Activated naive CD8-positive, alpha-beta T cell treated with anti-CD3 and anti-CD28 coated beads, Interleukin-2, amount 50 U/mL, for 24 hours (primary cell): ENCODE measurements at regions not wholly inside any gene's neighbourhood (a gene's known extent, or its start where the extent isn't known, plus 50 kb on each side); places are given as distances from the start of the nearest gene placed in this dataset.
"Not testable (repeated sequence)": the region's sequence is repeated elsewhere in the genome, so short reads cannot be mapped to it uniquely, and the experiment has no call there.

ENCODE experiments used
- ATAC-seq: fragments of 150-1000 bp; cut with Tn5 transposase; one replicate; pipeline ENCODE4 v1.10.0; 2021
- DNase-seq: peaks from one replicate; pipeline ENCODE4 v3.0.0; 2021
- H3K27ac Mint-ChIP-seq: one replicate; pipeline ENCODE4 v1.8.0; 2021; ENCODE audit warnings: mild to moderate bottlenecking, mixed read lengths
- H3K27me3 Mint-ChIP-seq: one replicate; pipeline ENCODE4 v1.8.0; 2021; ENCODE audit warnings: mixed read lengths
- H3K36me3 Mint-ChIP-seq: one replicate; pipeline ENCODE4 v1.8.0; 2021; ENCODE audit warnings: low read depth, mixed read lengths
- H3K4me1 Mint-ChIP-seq: one replicate; pipeline ENCODE4 v1.8.0; 2021; ENCODE audit warnings: mixed read lengths
- H3K4me3 Mint-ChIP-seq: one replicate; pipeline ENCODE4 v1.8.0; 2021; ENCODE audit warnings: mild to moderate bottlenecking, moderate library complexity, mixed read lengths
- H3K9me3 Mint-ChIP-seq: one replicate; pipeline ENCODE4 v1.8.0; 2021; ENCODE audit warnings: mixed read lengths

DNA sequence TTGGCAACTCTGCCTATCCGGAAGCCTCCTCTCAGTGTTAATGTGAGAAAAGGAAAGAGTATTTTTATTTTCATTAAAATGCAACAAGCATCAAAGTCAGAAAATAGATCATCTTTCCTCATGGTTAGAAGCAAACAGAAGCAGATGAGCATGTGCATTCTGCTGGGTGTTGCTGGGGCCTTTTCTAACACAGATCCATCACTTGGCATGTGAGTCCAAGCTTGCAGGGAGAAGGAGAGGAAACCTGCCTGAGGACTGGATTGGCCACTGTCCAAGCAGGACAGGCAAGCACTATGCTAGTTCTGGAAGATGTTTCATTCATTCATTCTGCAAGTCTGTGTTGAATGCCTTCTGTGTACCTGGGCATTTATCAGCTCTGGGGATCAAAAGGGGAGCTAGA is 348.7 kb upstream of the PCSK5 start:
- H3K4me1 Mint-ChIP-seq, result no peaks in the 10 kb centered on the region
- H3K9me3 Mint-ChIP-seq, result no peaks in the 10 kb centered on the region
- H3K27me3 Mint-ChIP-seq, result no peaks in the 10 kb centered on the region
- DNase-seq (no peak), ATAC-seq (no peak)
- H3K27ac Mint-ChIP-seq, result no peak overlapping the region
- no peaks in the 10 kb centered on the region for H3K36me3 Mint-ChIP-seq
- H3K4me3 Mint-ChIP-seq, result no peak overlapping the region

GRCh38 chr9:75544815-75545214 is 345.7 kb upstream of the PCSK5 start:
- no peaks in the 10 kb centered on the region for H3K9me3 Mint-ChIP-seq
- ATAC-seq, result no peak
- no peak overlapping the region for H3K27ac Mint-ChIP-seq
- no peak overlapping the region for H3K4me3 Mint-ChIP-seq
- no peaks in the 10 kb centered on the region for H3K27me3 Mint-ChIP-seq
- H3K4me1 Mint-ChIP-seq, result no peaks in the 10 kb centered on the region
- DNase-seq, result no peak
- H3K36me3 Mint-ChIP-seq, result no peaks in the 10 kb centered on the region

DNA sequence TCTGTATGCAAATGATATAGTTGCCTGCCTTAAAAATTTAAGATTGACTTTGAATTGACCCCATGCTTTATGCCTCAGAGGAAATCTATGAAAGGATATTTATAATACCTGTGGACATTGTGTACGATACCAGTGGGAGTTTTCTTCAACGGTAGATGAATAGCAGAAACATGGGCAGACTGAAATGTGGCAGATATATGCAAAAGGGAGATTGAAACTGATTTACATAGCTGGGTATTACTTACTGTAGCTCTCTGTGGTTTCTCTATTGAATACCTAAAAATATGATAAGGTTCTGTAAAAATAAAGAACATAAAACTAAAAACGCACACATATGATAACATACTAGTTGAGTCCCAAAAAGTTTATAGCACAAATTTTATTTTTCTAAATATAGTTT is 345.2 kb upstream of the PCSK5 start:
- no peaks in the 10 kb centered on the region for H3K27me3 Mint-ChIP-seq
- no peak for DNase-seq
- H3K4me1 Mint-ChIP-seq, result no peaks in the 10 kb centered on the region
- no peaks in the 10 kb centered on the region for H3K36me3 Mint-ChIP-seq
- no peak for ATAC-seq
- H3K4me3 Mint-ChIP-seq, result no peak overlapping the region
- H3K9me3 Mint-ChIP-seq, result no peaks in the 10 kb centered on the region
- H3K27ac Mint-ChIP-seq, result no peak overlapping the region

- Mint-ChIP-seq H3K4me3 (no peak overlapping the region), H3K36me3 (no peaks in the 10 kb centered on the region), H3K4me1 (no peaks in the 10 kb centered on the region), H3K27me3 (no peaks in the 10 kb centered on the region), H3K27ac (no peak overlapping the region), H3K9me3 (no peaks in the 10 kb centered on the region)
- ATAC-seq, result no peak
- DNase-seq, result no peak
These were observed 341.6 kb upstream of the PCSK5 start for GRCh38 chr9:75548871-75549270.

DNA sequence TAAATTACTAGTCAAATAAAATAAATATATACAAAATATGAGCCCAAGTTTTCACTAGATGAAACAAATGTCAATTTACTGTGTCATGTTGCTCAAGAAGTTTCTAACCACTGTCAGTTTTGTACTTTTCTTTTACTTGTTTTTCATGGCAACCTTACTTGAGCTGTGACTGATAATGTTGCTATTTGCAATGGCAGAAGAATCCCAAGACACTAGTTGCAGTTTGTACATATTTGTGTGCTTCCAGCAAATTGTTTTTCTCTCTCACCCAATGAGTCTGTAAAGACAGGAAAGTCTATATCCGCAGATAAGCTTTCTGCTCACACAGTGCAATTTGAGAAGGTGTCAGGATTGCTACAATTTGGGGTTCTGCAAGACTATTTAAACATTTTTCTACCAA is 338.6 kb upstream of the PCSK5 start:
- no peak for ATAC-seq
- Mint-ChIP-seq H3K4me1 (no peaks in the 10 kb centered on the region), H3K27me3 (no peaks in the 10 kb centered on the region), H3K9me3 (peaks cover 4% of the 10 kb centered on the region), H3K27ac (no peak overlapping the region), H3K36me3 (no peaks in the 10 kb centered on the region), H3K4me3 (no peak overlapping the region)
- no peak for DNase-seq

- no peak for ATAC-seq
- Mint-ChIP-seq H3K36me3 (no peaks in the 10 kb centered on the region), H3K27me3 (no peaks in the 10 kb centered on the region), H3K27ac (no peak overlapping the region), H3K4me1 (no peaks in the 10 kb centered on the region), H3K9me3 (peaks cover 6% of the 10 kb centered on the region), H3K4me3 (no peak overlapping the region)
- DNase-seq, result no peak
These were observed 337.5 kb upstream of the PCSK5 start for GRCh38 chr9:75552941-75553340.

- not testable (repeated sequence) for H3K9me3 Mint-ChIP-seq, H3K4me1 Mint-ChIP-seq, DNase-seq, H3K36me3 Mint-ChIP-seq, H3K27ac Mint-ChIP-seq, H3K27me3 Mint-ChIP-seq, H3K4me3 Mint-ChIP-seq, ATAC-seq
These were observed 323.7 kb upstream of the PCSK5 start for GRCh38 chr9:75566813-75567212.

- H3K9me3 Mint-ChIP-seq, result no peaks in the 10 kb centered on the region
- ATAC-seq, result no peak
- H3K4me3 Mint-ChIP-seq, result no peak overlapping the region
- DNase-seq, result no peak
- H3K4me1 Mint-ChIP-seq, result no peaks in the 10 kb centered on the region
- peaks cover 5% of the 10 kb centered on the region for H3K27me3 Mint-ChIP-seq
- H3K27ac Mint-ChIP-seq, result no peak overlapping the region
- no peaks in the 10 kb centered on the region for H3K36me3 Mint-ChIP-seq
These were observed 319.9 kb upstream of the PCSK5 start for GRCh38 chr9:75570538-75570937.

GRCh38 chr9:75574569-75574968 is 315.9 kb upstream of the PCSK5 start:
- H3K27ac Mint-ChIP-seq, result no peak overlapping the region
- DNase-seq (no peak), ATAC-seq (no peak)
- H3K27me3 Mint-ChIP-seq, result peaks cover 2% of the 10 kb centered on the region
- H3K36me3 Mint-ChIP-seq, result no peaks in the 10 kb centered on the region
- H3K4me1 Mint-ChIP-seq, result no peaks in the 10 kb centered on the region
- no peak overlapping the region for H3K4me3 Mint-ChIP-seq
- H3K9me3 Mint-ChIP-seq, result no peaks in the 10 kb centered on the region

DNA sequence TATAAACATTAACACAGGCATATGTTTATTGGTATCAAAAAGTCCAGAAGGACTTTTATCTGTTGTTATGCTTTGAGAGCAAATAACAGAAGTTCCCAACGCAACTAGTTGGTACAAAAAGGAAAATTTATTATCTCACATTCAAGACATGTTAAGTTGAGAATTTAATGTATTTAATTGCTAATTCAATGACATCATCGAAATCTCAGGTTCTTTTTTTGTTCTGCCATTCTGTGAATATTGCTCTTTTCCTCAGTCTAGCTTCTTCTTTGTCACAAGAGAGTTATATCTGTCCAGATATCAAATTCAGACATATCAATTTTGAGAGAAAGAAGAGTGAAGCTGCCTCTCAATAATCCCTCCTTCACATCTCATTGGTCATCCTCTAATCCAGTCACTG is 307.6 kb upstream of the PCSK5 start:
- H3K4me3 Mint-ChIP-seq, result no peak overlapping the region
- H3K36me3 Mint-ChIP-seq, result no peaks in the 10 kb centered on the region
- DNase-seq, result no peak
- no peaks in the 10 kb centered on the region for H3K9me3 Mint-ChIP-seq
- no peaks in the 10 kb centered on the region for H3K4me1 Mint-ChIP-seq
- H3K27me3 Mint-ChIP-seq, result peaks cover 4% of the 10 kb centered on the region
- ATAC-seq, result no peak
- H3K27ac Mint-ChIP-seq, result no peak overlapping the region

- no peak for ATAC-seq
- Mint-ChIP-seq H3K36me3 (no peaks in the 10 kb centered on the region), H3K27me3 (peaks cover 8% of the 10 kb centered on the region), H3K4me3 (no peak overlapping the region), H3K27ac (no peak overlapping the region), H3K9me3 (no peaks in the 10 kb centered on the region), H3K4me1 (no peaks in the 10 kb centered on the region)
- DNase-seq, result no peak
These were observed 301.7 kb upstream of the PCSK5 start for GRCh38 chr9:75588808-75589207.

GRCh38 chr9:75589497-75589896 is 301.0 kb upstream of the PCSK5 start:
- no peak for DNase-seq
- Mint-ChIP-seq H3K4me3 (no peak overlapping the region), H3K4me1 (no peaks in the 10 kb centered on the region), H3K9me3 (no peaks in the 10 kb centered on the region), H3K27me3 (peaks cover 8% of the 10 kb centered on the region), H3K36me3 (no peaks in the 10 kb centered on the region), H3K27ac (no peak overlapping the region)
- ATAC-seq, result no peak

- Mint-ChIP-seq H3K27me3 (peaks cover 4% of the 10 kb centered on the region), H3K27ac (no peak overlapping the region), H3K4me3 (no peak overlapping the region), H3K36me3 (no peaks in the 10 kb centered on the region), H3K9me3 (no peaks in the 10 kb centered on the region), H3K4me1 (no peaks in the 10 kb centered on the region)
- no peak for DNase-seq
- ATAC-seq, result no peak
These were observed 298.5 kb upstream of the PCSK5 start for GRCh38 chr9:75591972-75592371.

DNA sequence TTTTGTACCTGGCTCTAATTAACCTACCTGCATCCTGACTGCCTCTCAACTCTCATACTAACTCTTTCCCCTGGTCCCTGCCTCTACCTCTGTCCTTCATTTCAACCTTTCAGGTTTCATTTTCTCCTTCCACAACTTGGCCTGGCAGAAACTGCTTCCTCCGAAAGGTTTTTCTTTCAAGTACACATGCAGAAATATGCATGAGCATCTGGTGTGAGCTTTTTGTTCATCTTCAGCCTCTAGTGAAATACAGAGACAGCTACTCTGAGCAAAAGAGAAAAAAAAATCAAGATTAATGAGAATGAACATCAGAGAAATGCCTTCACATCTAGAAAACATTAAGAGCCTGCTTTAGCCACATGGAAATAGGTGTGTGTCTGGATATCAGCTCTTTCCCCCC is 297.9 kb upstream of the PCSK5 start:
- Mint-ChIP-seq H3K36me3 (no peaks in the 10 kb centered on the region), H3K27me3 (peaks cover 4% of the 10 kb centered on the region), H3K4me1 (no peaks in the 10 kb centered on the region), H3K4me3 (no peak overlapping the region), H3K9me3 (no peaks in the 10 kb centered on the region), H3K27ac (no peak overlapping the region)
- ATAC-seq (no peak), DNase-seq (no peak)

GRCh38 chr9:75593920-75594319 is 296.6 kb upstream of the PCSK5 start:
- no peak overlapping the region for H3K4me3 Mint-ChIP-seq
- no peak overlapping the region for H3K27ac Mint-ChIP-seq
- no peaks in the 10 kb centered on the region for H3K36me3 Mint-ChIP-seq
- ATAC-seq, result no peak
- H3K27me3 Mint-ChIP-seq, result no peaks in the 10 kb centered on the region
- no peak for DNase-seq
- no peaks in the 10 kb centered on the region for H3K9me3 Mint-ChIP-seq
- H3K4me1 Mint-ChIP-seq, result no peaks in the 10 kb centered on the region

DNA sequence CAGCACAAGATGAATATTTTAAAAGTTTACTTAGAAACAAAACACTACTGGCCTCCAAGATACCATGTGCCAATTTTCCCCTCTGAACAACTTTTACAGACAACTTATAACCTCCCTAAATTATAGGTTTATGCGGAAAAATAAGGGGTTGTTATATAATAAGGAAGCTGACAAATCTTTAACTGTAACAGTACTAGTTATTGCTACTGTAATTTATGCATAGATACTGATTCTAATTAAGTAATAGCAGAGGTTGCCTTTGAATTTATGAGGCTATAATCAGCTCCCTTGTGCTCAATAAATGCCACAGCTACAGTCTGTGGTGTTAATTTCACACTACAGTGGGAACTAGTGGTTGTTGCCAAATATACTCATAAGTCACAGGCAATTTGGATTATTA is 291.3 kb upstream of the PCSK5 start:
- Mint-ChIP-seq H3K36me3 (no peaks in the 10 kb centered on the region), H3K4me1 (no peaks in the 10 kb centered on the region), H3K27me3 (no peaks in the 10 kb centered on the region), H3K9me3 (no peaks in the 10 kb centered on the region), H3K27ac (no peak overlapping the region), H3K4me3 (no peak overlapping the region)
- ATAC-seq, result no peak
- DNase-seq, result no peak
